OCI-M1 (cell line): ENCODE measurements at regions not wholly inside any gene's neighbourhood (a gene's known extent, or its start where the extent isn't known, plus 50 kb on each side); places are given as distances from the start of the nearest gene placed in this dataset.
A peak's percentile ranks its signal among the peaks of the same experiment; 100 is the strongest.

Source experiments
- DNase-seq: peaks from one replicate; lab custom pipeline; 2025; lab: John Stamatoyannopoulos, UW

DNA sequence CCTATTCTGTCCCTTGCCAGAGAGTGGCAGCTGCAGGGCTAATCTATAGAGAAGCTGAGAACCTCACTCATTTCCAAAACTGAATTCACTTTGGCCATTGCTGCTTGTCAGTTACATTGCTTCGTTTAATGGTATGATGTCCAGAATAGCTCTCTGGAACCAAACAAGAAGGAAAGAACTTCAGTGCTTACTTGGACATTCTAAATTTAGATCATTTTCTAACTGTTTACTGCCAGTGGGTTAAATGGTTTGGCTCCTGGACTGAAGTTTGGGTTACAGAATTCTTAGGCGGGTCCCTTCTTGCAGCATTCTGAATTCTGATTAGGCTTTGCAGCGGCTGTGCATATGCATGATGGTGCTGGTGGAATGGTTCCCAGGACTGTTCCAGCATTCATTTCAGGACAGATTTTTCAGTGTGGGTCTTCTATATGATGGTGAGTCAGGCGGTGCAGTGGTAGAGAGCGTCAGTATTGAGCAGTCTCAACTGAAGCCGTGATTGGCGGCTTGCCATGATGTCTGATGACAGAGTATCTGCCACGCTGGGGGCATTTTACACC, 148.7 kb downstream of the DYRK2 start:
- no peak for DNase-seq

DNA sequence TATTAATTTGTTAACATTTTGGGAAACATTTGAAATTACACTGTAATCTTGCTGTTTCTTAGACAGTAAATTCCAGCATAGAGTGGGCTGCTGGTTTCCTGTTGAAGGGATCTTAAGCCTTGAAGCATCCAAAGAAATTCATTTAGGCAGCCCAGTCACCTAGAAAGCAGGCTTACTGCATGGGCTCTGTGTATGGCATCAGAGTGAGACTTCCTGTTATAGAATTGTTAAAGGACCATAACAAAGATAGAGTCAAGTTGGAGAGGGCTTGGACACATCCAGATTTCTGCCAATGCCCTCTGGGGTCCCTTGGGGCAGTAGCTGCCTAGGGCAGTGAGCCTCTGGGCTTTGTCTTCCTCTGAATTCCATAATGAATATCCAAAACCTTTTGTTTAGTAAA, 149.2 kb downstream of the DYRK2 start:
- no peak for DNase-seq

DNA sequence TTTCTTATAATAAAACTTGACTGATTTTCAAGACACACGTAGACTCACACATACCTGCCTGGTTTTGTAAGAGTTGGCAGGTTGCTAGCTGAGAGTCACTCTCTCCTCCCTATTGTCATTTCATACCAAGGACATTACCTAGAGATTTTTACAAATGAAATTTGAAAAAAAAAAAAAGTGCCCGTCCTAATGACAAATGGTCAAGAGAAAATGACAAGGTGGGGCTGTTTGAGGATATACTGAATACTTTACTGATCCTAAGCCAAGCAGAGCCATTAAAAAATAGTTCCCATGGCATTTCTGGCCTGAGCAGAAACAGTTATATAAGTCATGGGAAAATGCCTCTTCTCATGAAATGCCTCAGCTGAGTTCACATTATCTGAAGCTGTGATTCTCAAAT, 150.2 kb downstream of the DYRK2 start:
- no peak for DNase-seq

DNA sequence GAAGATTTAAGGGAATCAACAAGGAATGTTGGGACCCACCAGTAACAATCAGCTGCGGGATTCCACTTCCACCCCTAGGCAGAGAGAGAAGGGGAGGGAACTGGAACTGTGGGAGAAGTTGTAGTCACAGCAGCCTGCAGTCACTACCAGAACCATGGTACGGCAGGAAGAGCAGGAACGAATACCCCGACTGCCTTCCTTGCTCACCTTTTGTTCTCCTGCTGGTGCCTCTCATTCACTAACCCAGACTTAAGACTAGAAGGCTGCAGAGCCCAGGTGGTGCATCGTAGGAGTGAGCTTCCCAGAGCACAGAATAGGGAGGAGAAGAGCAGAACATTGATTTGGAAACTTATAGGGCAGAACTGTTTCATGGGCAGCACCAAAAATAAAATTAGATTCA, 154.2 kb downstream of the DYRK2 start:
- DNase-seq = no peak

DNA sequence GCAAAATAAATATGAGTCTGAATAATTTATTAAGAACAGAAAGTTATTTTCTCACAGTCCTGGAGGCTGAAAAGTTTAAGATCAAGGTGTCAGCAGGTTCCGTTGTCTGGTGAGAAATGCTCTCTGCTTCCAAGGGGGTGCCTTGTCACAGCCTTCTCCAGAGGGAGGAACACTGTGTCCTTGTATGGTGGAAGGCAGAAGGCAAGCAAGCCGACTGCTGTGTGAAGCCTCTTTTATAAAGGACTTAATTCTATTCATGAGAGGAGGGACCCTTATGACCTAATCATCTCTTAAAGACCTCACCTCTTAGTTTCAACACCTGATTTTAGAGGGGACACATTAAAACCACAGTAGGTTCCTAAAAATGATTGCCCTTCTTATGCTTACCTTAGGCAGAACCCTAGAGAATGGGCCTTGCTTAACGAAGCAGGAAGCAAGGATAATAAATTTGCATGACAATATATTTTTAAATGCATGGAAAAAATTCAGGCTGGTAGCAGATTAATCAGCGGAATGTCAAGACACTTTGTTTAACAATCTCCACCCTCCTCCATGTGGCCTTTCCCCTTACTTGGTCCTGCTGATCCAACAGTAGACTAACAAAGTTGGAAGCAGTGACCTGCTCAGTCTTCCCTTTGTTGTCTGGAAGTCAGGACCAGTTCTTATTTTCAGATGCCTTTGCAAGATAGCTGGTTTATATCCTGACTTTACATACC, 154.9 kb downstream of the DYRK2 start:
- DNase-seq = no peak

DNA sequence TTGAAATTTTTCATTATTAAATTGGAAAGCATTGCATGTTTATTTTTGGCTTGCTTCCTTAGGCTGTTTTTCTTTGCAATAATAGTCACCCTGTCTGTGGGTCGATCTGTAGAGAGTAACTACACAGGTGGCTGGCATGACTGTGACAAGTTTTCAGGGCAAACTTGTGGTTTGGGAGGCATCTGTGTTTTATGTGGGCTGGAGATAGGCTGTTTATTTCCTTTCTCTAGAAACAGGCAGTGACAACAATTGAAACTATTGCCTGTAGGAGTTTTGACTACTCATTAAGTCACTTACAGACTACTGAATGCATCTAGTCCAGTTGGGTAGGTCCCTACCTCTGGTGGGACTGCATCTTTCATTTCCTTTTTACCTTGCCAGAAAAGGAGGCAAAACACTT, 155.6 kb downstream of the DYRK2 start:
- no peak for DNase-seq

DNA sequence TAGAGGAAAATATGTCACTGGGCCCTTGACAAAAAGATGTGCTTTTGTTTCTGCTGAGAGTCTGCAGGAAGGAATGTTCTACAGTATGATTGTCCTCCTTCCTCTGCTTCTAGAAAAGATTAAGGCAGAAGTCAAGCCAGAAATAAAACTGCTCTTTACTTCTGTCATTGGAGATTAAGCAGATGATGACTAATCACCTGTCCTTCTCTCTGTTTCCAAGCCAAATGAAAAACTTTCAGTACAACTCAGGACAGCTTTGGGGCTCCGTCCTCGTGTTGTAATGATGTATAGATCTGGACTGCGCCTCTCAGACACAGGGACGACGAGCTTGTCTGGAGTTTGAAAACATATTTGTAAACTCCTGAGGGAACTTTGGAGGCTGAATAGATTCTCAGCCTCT, 159.3 kb downstream of the DYRK2 start:
- DNase-seq = no peak

DNA sequence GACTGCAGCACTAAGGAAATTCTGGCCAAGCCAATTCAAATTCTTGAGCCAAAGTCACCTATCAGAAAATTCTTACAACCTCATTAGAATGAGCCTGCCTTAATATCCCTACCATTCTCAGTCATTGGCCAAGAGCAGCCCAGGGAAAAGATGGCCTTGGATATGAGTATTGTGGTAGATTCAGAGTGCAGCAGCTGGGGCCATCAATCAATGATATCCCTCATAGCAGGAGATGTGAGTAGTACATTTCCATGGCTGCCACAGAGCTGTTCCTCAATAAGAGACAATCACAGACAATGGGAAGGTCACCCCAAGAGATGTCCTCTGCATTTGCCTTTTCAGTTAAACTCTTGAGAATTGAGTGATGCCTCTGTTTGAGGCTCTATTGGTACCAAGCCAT, 161.6 kb downstream of the DYRK2 start:
- DNase-seq = no peak

DNA sequence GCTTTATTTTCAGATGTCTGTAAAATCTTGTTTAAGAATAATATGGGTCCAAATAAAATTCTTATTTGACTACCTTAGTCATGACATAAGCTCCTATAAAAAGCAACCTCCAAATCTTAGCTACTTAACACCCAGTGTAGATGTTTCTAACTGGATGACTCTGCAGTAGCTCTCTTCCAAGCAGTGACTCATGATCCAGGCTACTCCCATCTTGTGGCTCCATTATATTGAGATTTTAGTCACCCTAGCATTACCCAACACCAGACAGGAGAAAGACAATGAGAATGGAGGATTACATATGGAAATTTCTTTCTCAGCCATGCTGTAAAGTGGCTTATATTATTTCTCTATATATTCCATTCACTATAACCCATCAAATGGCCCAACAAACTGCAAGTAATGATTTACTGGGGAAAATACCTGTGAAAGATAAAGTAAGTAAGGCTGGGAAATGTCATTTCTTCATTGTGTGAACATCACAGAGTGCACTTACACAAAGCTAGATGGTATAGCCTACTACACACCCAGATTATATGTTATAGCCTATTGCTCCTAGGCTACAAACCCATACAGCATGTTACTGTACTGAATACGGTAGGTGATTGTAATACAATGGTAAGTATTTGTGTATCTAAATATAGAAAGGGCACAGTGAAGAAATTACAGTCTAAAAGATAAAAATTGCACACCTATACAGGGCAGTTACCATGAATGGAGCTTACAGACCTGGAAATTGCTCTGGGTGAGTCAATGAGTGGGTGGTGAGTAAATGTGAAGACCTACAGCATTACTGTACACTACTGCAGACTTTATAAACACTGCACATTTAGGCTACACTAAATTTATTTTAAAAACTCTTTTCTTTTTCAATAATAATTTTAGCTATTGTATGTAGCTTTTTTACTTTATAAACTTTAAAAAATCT, 163.2 kb downstream of the DYRK2 start:
- no peak for DNase-seq

DNA sequence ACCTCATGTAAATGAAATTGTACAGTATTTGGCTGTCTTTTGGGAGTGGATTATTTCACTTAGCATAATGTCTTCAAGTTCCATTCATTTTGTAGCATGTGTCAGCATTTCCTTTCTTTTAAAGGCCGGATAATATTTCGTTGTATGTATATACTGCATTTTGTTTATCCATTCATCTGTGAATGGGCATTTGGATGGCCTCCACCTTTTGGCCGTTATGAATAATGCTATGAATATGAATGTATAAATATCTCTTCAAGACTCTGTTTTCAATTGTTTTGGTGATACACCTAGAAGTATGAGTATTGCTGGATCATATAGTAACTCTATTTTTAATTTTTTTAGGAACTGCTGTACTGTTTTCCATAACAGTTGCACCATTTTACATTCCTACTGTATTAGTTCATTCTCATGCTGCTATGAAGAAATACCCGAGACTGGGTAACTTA, 164.9 kb downstream of the DYRK2 start:
- no peak for DNase-seq

DNA sequence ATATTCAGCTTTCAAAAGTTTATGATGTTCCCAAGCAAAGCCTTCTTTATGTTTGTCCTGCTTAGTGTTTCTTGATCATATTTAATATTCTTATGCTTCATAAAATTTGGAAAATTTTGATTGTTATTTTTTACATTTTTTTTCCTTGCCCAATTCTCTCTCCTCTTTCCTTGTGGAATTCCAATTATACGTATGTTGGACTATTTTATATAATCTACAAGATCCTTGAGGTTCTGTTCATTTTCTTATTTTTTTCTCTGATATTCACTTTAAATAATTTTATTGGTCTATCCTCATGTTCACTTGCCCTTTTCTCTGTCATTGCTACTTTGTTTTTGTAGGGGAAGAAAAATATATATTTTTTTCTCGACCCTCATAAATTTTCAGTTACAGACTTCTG, 167.7 kb downstream of the DYRK2 start:
- DNase-seq = no peak

DNA sequence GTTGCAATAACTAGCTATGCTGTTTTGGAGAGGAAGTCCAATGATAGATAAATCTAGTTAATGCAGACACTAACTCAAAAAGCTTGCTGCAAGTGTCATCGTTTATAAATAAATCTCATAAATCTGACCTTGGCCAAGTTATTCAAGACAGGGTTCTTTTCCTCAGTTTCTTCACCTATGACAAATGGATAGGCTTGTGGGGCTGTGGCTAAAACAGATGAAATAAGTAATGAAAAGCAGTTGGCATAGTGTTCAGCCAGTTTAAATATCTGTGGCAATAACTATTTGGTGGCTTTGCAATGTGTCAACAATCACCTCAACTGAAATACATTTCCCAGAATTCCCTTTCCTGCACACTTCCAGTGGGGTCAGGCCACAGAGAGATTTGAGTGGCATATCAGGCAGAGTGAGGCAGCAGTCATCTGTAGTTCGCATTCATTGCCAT, 169.9 kb downstream of the DYRK2 start:
- DNase-seq = no peak

DNA sequence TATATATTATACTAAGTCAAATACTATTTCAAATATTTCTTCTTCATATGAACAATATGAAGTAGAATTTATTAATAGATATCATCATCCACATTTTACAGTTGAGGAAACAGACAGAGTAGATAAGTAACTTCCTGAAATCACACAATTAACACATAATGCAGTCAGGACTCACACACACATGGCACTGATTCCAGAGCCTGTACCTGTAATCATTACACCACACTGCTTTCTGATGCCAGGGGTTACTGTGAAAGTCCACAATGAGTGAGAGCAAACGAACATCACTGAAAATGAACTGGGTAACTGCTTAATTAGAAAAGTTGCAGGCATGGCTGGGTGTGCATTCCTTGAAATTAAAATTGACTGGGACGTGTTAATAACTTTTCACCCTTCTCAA, 169.3 kb upstream of the IFNG-AS1 start:
- no peak for DNase-seq

DNA sequence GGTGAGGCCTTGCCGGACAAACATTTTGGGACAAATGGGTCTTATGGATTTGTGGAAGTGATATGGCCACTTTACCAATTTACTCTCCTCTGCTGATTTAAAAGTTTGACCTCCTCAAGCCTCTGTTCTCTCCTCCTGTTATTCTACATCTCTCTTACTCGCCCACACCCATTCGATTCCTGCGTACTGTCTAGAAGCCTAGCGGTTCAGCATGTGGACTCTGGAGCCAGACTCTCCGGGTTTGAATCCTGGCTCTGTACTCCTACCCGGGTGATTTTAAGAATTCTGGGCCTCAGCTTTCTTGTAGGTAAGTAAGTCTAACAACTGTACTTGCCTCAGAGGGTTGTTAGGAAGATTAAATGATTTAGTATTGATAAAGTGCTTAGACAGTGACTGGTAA, 168.6 kb upstream of the IFNG-AS1 start:
- no peak for DNase-seq

DNA sequence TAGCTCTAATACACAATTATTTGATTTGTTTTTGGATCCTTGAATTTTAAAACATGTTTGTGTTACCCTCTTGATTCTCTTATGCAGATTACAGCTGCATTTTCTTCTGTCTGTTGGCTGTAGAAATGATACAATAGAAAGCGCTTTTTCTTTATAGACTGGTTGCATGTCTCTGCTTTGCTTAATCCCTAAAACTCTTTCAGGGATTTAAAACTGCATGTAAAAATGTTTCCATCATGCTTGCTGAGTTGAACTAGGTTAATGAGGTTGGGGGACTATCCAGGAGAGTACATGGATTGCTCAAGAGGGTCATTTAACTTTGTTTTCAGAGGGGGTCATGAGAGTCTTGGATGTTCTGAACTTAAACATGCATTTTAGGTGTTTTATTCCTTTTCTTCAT, 166.4 kb upstream of the IFNG-AS1 start:
- no peak for DNase-seq

DNA sequence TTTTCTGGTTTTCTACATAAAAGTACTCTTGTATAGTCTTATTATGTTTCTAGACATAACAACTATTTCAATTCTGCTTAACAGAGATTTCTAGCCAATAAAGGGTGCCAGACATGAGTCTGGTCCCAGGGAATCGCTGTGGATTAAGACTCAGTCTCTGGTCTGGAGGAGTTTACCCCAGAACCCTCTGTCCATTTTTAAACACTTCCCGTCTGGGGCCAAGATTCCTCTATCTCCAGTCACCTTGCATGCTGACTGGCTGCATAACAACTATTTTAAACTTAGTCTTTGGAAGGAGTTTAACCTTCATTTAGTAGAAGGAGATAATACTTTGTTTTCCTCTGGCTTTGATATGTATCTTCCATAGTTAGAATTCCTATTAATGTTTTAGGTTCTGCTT, 163.1 kb upstream of the IFNG-AS1 start:
- DNase-seq = no peak

DNA sequence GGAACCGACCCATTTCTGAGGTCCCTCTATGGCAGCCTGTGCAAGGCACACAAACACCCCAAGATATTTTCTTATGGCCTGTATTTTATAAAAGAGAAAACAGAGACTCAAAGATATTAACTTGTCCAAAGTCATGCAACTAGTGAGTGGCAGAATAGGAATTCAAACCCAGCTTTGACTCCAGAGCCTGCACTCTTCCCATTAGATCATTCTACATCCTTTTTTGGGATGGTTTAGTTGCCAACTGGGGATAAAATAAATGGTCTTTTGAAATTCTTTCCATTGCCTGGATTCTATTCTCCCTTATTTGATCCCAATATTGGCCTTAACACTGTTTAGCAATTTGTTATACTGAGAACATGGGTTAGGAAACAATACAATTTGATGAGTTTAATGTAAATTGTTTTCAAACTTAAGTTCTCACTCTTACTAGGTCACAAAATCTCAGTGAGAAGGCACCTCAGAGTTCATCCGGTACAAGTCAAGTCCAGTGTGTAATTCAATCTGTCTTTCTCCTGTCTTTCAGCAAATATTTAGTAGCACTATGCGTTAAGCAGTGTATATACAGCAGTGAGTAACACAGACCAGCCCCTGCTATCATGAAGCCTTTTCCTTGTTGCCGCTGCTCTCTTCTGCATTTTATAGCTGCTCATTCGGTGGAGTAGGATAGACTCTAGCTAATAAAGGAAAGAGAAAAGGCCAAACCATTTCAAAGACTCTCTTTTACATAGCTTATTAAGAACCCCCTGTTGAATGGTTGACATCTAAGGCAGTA, 162.1 kb upstream of the IFNG-AS1 start:
- DNase-seq = no peak

DNA sequence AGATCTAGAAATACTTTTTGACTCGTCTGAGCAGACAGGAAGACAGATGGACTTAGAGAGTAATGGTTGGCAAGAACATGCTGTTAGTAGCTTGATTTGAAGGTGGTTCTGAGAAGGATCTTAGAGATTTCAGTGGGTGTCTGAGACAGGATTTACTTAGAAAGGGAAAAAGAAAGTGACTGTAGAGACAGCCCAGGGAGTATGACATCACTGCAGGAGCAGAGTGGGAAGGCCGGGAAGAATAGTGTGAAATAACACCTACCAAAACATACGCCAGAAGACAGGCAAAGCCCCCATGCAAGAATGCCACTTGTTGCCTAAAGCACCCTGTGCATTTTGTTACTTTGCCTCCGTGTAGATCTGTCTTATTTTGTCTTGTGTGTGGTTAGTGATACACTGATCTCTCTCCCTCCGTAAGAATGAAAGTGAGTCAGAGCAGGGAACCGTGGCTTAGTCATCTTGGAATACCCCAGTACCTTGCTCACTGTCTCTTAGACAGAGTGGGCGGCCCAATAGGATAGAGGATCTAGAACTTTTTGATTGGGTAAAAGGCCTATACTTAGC, 161.3 kb upstream of the IFNG-AS1 start:
- peak; percentile 31 for DNase-seq

DNA sequence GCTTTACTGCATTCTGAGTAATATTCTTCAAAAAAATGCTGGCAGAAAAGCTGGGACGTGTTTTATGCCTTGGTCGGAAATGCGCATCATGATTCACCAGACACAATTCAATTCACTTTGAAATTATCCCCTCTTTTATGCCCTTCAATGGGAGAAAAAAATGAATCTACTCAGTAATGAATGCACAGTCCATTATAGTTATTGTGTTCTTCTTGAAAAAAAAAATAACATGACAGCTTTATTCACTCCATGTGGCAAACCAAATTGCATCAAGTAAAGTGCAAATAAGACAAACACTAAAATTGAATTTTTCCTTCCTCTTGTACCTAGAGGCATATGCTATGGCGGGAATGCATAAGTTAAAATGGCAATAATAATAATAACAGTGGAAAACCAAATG, 159.4 kb upstream of the IFNG-AS1 start:
- DNase-seq = no peak

DNA sequence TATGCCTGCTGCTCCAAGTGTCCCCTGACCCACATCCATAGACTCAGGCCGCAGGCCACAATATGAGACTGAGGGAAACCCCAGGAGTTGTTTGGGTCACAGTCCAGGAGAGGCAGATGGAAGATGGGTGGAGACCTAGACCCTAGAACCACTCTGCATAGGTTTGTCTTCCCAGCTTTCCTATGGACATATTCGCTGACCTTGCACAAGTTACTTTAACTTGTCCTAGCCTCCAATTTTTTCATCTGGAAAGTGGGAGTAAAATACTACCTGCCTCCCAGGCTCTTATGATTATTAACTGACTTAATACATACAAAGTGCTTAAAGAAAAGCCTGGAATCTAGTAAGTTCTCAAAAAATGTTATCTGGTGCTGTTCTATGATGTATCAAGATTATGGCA, 157.1 kb upstream of the IFNG-AS1 start:
- no peak for DNase-seq

DNA sequence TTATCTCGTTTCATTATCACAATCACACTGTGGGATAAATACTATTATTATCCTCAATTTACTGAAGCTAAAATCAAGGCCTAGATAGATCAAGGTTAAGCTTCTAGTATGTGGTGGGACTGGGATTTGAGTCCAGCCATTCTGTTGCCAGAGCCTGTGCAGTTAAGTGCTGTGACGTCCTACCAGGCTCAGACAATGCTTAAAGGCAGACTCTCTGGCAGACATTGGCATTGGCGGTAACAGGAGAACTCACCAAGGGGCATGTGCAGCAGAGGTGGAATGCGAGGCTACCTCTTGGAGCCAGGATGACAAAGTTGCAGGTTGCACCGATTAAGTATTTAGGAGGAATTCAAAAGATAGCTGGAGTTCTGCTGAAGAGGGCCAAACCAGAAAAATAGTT, 155.6 kb upstream of the IFNG-AS1 start:
- DNase-seq = no peak

DNA sequence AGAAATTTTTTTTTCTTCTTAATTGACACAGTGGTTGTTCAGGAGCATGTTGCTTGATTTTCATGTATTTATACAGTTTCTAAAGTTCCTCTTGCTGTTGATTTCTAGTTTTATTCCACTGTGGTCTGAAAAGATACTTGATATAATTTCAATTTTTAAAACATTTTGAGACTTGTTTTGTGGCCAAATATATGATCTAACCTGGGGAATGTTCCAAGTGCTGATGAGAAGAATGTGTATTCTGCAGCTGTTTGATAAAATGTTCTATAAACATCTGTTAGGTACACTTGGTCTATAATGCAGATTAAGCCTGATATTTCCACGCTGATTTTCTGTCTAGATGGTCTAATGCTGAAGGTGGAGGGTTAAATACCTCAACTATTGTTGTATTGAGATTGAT, 151.4 kb upstream of the IFNG-AS1 start:
- no peak for DNase-seq
